ENCODE measurements at regions not wholly inside any gene's neighbourhood (a gene's known extent, or its start where the extent isn't known, plus 50 kb on each side); places are given as distances from the start of the nearest gene placed in this dataset.

DNA sequence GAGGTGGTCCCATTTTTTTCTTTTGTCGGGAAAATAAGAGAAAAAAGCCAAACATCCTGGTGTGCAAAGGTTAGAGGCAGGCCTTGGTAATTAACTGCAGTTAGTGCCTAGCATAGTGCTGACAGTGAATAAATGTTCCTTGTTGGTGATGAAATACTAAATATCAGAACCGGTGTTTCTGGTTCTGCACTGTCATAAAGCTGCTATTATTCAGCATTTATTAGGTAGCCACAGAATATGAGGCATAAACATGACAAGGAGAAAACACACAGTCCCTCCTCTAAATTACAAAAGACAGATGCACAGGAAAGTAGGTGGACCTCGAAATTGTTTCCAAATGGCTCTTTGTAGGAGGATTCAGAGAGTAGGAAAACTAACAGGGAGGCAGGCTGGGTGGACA lies 122.0 kb upstream of the ADGRL2 start:
- peak overlapping the region; percentile 48 for H3K27ac Mint-ChIP-seq (ENCODE audit: unreplicated experiment)
- intact Hi-C loops (cut with micrococcal nuclease; ENCODE audit: unreplicated experiment), result loop anchor here (10.0 kb wide), 1 partner anchor 264 kb away; no protein-coding TSS in a partner anchor
- peaks cover 42% of the 10 kb centered on the region for H3K4me1 Mint-ChIP-seq (ENCODE audit: low read depth, unreplicated experiment)
- TF ChIP-seq, protein P1, sequence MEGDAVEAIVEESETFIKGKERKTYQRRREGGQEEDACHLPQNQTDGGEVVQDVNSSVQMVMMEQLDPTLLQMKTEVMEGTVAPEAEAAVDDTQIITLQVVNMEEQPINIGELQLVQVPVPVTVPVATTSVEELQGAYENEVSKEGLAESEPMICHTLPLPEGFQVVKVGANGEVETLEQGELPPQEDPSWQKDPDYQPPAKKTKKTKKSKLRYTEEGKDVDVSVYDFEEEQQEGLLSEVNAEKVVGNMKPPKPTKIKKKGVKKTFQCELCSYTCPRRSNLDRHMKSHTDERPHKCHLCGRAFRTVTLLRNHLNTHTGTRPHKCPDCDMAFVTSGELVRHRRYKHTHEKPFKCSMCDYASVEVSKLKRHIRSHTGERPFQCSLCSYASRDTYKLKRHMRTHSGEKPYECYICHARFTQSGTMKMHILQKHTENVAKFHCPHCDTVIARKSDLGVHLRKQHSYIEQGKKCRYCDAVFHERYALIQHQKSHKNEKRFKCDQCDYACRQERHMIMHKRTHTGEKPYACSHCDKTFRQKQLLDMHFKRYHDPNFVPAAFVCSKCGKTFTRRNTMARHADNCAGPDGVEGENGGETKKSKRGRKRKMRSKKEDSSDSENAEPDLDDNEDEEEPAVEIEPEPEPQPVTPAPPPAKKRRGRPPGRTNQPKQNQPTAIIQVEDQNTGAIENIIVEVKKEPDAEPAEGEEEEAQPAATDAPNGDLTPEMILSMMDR (IDR thresholded peaks at IDR 0.05; ENCODE audit: unreplicated experiment), result no peak
- BruUV-seq (replicated peaks), result no TSS peak
- H3K36me3 Mint-ChIP-seq (ENCODE audit: insufficient read depth, unreplicated experiment), result peaks cover 12% of the 10 kb centered on the region
- no peak for DNase-seq
- CTCF ChIA-PET, result no interaction called here
- no peaks in the 10 kb centered on the region for H3K9me3 Mint-ChIP-seq (ENCODE audit: low read depth, unreplicated experiment)
- H3K27me3 Mint-ChIP-seq (ENCODE audit: unreplicated experiment), result no peaks in the 10 kb centered on the region
- peak overlapping the region; percentile 17 for H3K4me3 Mint-ChIP-seq (ENCODE audit: low read depth, unreplicated experiment)

DNA sequence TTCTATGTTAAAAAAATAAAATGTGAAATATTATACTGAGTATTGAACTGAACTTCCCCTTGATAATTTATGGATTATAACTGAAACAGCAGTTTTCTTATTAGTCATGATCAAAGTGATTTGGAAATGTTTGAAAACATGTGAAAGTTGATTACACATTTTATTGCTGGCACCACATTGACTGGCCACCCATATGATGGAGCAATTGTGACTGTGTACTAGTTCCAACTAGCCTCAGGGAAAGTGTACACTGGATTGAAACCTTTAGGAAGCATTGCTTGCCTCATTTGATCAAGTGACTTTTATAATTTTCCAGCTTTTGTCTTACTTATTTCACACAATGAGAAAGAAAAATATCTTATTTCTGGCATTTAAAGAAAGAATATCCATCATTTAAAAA lies 128.0 kb upstream of the ADGRL2 start:
- CTCF ChIA-PET, result no interaction called here
- H3K4me1 Mint-ChIP-seq (ENCODE audit: low read depth, unreplicated experiment), result peaks cover 11% of the 10 kb centered on the region
- no TSS peak for BruUV-seq (replicated peaks)
- no peaks in the 10 kb centered on the region for H3K27me3 Mint-ChIP-seq (ENCODE audit: unreplicated experiment)
- no peaks in the 10 kb centered on the region for H3K9me3 Mint-ChIP-seq (ENCODE audit: low read depth, unreplicated experiment)
- no peak overlapping the region for H3K27ac Mint-ChIP-seq (ENCODE audit: unreplicated experiment)
- no peak overlapping the region for H3K4me3 Mint-ChIP-seq (ENCODE audit: low read depth, unreplicated experiment)
- TF ChIP-seq, protein P1 (IDR thresholded peaks at IDR 0.05; ENCODE audit: unreplicated experiment), result no peak
- no peak for DNase-seq
- intact Hi-C loops (cut with micrococcal nuclease; ENCODE audit: unreplicated experiment), result loop anchor here (10.0 kb wide), 1 partner anchor 258 kb away; no protein-coding TSS in a partner anchor
- no peaks in the 10 kb centered on the region for H3K36me3 Mint-ChIP-seq (ENCODE audit: insufficient read depth, unreplicated experiment)

DNA sequence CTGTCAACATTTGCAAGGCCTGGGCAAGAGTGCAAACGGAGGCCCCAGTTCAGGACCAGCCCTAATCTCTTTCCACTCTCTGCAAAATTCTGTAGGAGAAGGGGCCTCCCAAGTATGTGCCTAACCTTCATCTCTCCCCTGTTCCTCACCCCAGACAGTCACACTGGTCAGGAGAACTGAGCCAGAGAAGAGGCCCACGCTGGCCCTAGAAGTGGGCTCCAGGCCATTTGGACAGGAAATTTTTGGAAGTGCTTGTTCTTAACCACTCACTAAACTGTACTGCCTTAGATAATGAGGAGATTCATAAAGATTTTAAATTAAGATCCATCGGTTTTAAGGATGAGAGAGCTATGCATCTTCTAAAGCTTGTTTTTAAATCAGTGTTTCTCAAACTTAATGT lies 129.7 kb upstream of the ADGRL2 start:
- CTCF ChIA-PET, result interaction anchor here (0.7 kb wide), 1 partner anchor 60 kb away, joined by 3 read pairs; no protein-coding TSS in a partner anchor
- H3K36me3 Mint-ChIP-seq (ENCODE audit: insufficient read depth, unreplicated experiment), result no peaks in the 10 kb centered on the region
- no TSS peak for BruUV-seq (replicated peaks)
- H3K27ac Mint-ChIP-seq (ENCODE audit: unreplicated experiment), result no peak overlapping the region
- no peaks in the 10 kb centered on the region for H3K27me3 Mint-ChIP-seq (ENCODE audit: unreplicated experiment)
- TF ChIP-seq, protein P1 (IDR thresholded peaks at IDR 0.05; ENCODE audit: unreplicated experiment), result no peak
- intact Hi-C loops (cut with micrococcal nuclease; ENCODE audit: unreplicated experiment), result loop anchor here (10.0 kb wide), 1 partner anchor 256 kb away; no protein-coding TSS in a partner anchor
- no peak for DNase-seq
- H3K9me3 Mint-ChIP-seq (ENCODE audit: low read depth, unreplicated experiment), result no peaks in the 10 kb centered on the region
- no peak overlapping the region for H3K4me3 Mint-ChIP-seq (ENCODE audit: low read depth, unreplicated experiment)
- peaks cover 11% of the 10 kb centered on the region for H3K4me1 Mint-ChIP-seq (ENCODE audit: low read depth, unreplicated experiment)

DNA sequence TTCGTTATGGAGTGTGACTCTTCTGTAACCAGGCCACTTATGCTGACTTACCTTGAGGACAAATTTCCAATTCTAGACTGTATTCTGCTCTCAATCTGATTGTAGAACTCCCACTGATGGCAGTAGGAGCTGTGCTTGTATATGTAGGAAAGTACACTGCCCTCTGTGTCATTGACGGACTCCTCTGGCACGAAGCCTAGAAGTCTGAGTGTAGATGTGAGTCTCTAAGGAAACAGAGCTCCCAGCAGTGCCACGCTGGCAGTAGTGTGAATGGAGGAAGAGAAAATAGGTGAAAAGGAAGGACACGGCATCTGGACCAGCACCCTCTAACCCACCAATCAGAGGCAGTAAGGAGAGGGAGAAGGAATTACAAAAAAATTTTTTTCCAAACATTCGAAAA lies 130.4 kb upstream of the ADGRL2 start:
- TF ChIP-seq, protein P1 (IDR thresholded peaks at IDR 0.05; ENCODE audit: unreplicated experiment), result no peak
- peak overlapping the region; percentile 16 for H3K4me3 Mint-ChIP-seq (ENCODE audit: low read depth, unreplicated experiment)
- CTCF ChIA-PET, result interaction anchor here (0.6 kb wide), 1 partner anchor 172 kb away, joined by 5 read pairs; no protein-coding TSS in a partner anchor
- no TSS peak for BruUV-seq (replicated peaks)
- H3K27me3 Mint-ChIP-seq (ENCODE audit: unreplicated experiment), result no peaks in the 10 kb centered on the region
- intact Hi-C loops (cut with micrococcal nuclease; ENCODE audit: unreplicated experiment), result loop anchor here (10.0 kb wide), 1 partner anchor 255 kb away; no protein-coding TSS in a partner anchor
- no peaks in the 10 kb centered on the region for H3K36me3 Mint-ChIP-seq (ENCODE audit: insufficient read depth, unreplicated experiment)
- DNase-seq, result peak; percentile 76
- H3K4me1 Mint-ChIP-seq (ENCODE audit: low read depth, unreplicated experiment), result peaks cover 11% of the 10 kb centered on the region
- H3K27ac Mint-ChIP-seq (ENCODE audit: unreplicated experiment), result peak overlapping the region; percentile 80
- H3K9me3 Mint-ChIP-seq (ENCODE audit: low read depth, unreplicated experiment), result no peaks in the 10 kb centered on the region
